Right atrium auricular region (tissue), 2 donors: ENCODE measurements at regions not wholly inside any gene's neighbourhood (a gene's known extent, or its start where the extent isn't known, plus 50 kb on each side); places are given as distances from the start of the nearest gene placed in this dataset.
A peak's percentile ranks its signal among the peaks of the same experiment; 100 is the strongest.

Experiments
- DNase-seq: peaks from one replicate; pipeline ENCODE4 v3.0.0-alpha.2; 2019; ENCODE audit warnings: low spot score
- H3K27ac ChIP-seq, 2 donors: fragments of 200-600 bp; sonication (generic); 1 replicate in 1 of 2; 2 replicates in 1 of 2; pipeline ENCODE4 v1.5.1; 2016 to 2019
- H3K27me3 ChIP-seq, 2 donors: fragments of 200-600 bp; sonication (generic); one replicate each; pipeline versions ENCODE4 v1.5.1 to v1.6.0; 2017 to 2019
- H3K36me3 ChIP-seq: fragments of 200-600 bp; sonication (generic); one replicate; pipeline ENCODE4 v1.5.1; 2016
- H3K4me1 ChIP-seq, 2 donors: fragments of 200-600 bp; sonication (generic); one replicate each; pipeline versions ENCODE4 v1.5.1 to v1.6.0; 2017 to 2019
- H3K4me3 ChIP-seq, 2 donors: fragments of 200-600 bp; sonication (generic); 1 replicate in 1 of 2; 2 replicates in 1 of 2; pipeline ENCODE4 v1.5.1; 2017 to 2019; ENCODE audit warnings: mild to moderate bottlenecking in 1 of 2, moderate library complexity in 1 of 2
- H3K9me3 ChIP-seq, 2 donors: fragments of 200-600 bp; sonication (generic); one replicate each; pipeline ENCODE4 v1.5.1; 2019
- CTCF ChIP-seq, 2 donors: fragments of 200-600 bp; sonication (generic); IDR thresholded peaks; one replicate each; pipeline ENCODE4 v1.5.1; 2019; ENCODE audit warnings: antibody characterized with exemption in 2 of 2

- no peak overlapping the region for H3K27ac ChIP-seq
- H3K36me3 ChIP-seq: no peaks in the 10 kb centered on the region
- H3K4me3 ChIP-seq: no peak overlapping the region
- no peaks in the 10 kb centered on the region for H3K27me3 ChIP-seq
- no peak for TF ChIP-seq CTCF (IDR thresholded peaks at IDR 0.05)
- DNase-seq: no peak
- H3K4me1 ChIP-seq: no peaks in the 10 kb centered on the region
- no peaks in the 10 kb centered on the region for H3K9me3 ChIP-seq
Observed at GRCh38 chr10:71028066-71028465, 139.7 kb upstream of the PCBD1 start.

- Histone ChIP-seq H3K9me3 (no peaks in the 10 kb centered on the region), H3K27ac (peak overlapping the region; percentile 11 to 35), H3K4me1 (no peaks in the 10 kb centered on the region), H3K4me3 (no peak overlapping the region), H3K36me3 (no peaks in the 10 kb centered on the region), H3K27me3 (no peaks in the 10 kb centered on the region)
- DNase-seq: no peak
- TF ChIP-seq CTCF (IDR thresholded peaks at IDR 0.05): no peak
Observed at GRCh38 chr10:71029411-71029892, 141.1 kb upstream of the PCBD1 start.

- TF ChIP-seq CTCF (IDR thresholded peaks at IDR 0.05): no peak
- H3K27ac ChIP-seq: peak overlapping the region in 1 of 2 donors; percentile 35
- no peak overlapping the region for H3K4me3 ChIP-seq
- DNase-seq: no peak
- no peaks in the 10 kb centered on the region for H3K4me1 ChIP-seq
- no peaks in the 10 kb centered on the region for H3K36me3 ChIP-seq
- H3K27me3 ChIP-seq: no peaks in the 10 kb centered on the region
- no peaks in the 10 kb centered on the region for H3K9me3 ChIP-seq
Observed at GRCh38 chr10:71029907-71030306, 141.5 kb upstream of the PCBD1 start.

GRCh38 chr10:71031026-71031425 lies 142.7 kb upstream of the PCBD1 start:
- no peak for DNase-seq
- TF ChIP-seq CTCF (IDR thresholded peaks at IDR 0.05): no peak
- no peaks in the 10 kb centered on the region for H3K36me3 ChIP-seq
- H3K4me3 ChIP-seq: no peak overlapping the region
- H3K4me1 ChIP-seq: no peaks in the 10 kb centered on the region
- H3K27ac ChIP-seq: no peak overlapping the region
- H3K9me3 ChIP-seq: no peaks in the 10 kb centered on the region
- no peaks in the 10 kb centered on the region for H3K27me3 ChIP-seq

GRCh38 chr10:71031603-71032002 lies 143.2 kb upstream of the PCBD1 start:
- H3K4me3 ChIP-seq: no peak overlapping the region
- H3K27me3 ChIP-seq: no peaks in the 10 kb centered on the region
- DNase-seq: no peak
- H3K36me3 ChIP-seq: no peaks in the 10 kb centered on the region
- no peak overlapping the region for H3K27ac ChIP-seq
- TF ChIP-seq CTCF (IDR thresholded peaks at IDR 0.05): no peak
- no peaks in the 10 kb centered on the region for H3K9me3 ChIP-seq
- no peaks in the 10 kb centered on the region for H3K4me1 ChIP-seq

- Histone ChIP-seq H3K9me3 (no peaks in the 10 kb centered on the region), H3K27me3 (no peaks in the 10 kb centered on the region), H3K4me3 (no peak overlapping the region), H3K4me1 (no peaks in the 10 kb centered on the region), H3K27ac (no peak overlapping the region), H3K36me3 (no peaks in the 10 kb centered on the region)
- DNase-seq: no peak
- no peak for TF ChIP-seq CTCF (IDR thresholded peaks at IDR 0.05)
Observed at GRCh38 chr10:71032887-71033286, 144.5 kb upstream of the PCBD1 start.
